H1 (cell line): ENCODE measurements at regions not wholly inside any gene's neighbourhood (a gene's known extent, or its start where the extent isn't known, plus 50 kb on each side); places are given as distances from the start of the nearest gene placed in this dataset.

ENCODE experiments used
- ATF3 ChIP-seq: IDR thresholded peaks from 2 replicates; pipeline ENCODE4 v1.6.1; 2011; ENCODE audit warnings: low read depth, mild to moderate bottlenecking, low read length; ENCODE audit not compliant: insufficient read depth
- CREB1 ChIP-seq: IDR thresholded peaks from 2 replicates; pipeline ENCODE4 v1.6.1; 2012; ENCODE audit warnings: inconsistent platforms
- GTF2F1 ChIP-seq: IDR thresholded peaks from 2 replicates; pipeline ENCODE4 v1.6.1; 2012; ENCODE audit warnings: low read depth, low read length, improper control_type of control experiment, borderline replicate concordance
- HDAC2 ChIP-seq, 2 experiments: fragments of 300-600 bp in 1 of 2; sonication (generic) in 1 of 2; IDR thresholded peaks; 2 replicates each; pipeline ENCODE4 v1.6.1; 2011 to 2012; ENCODE audit warnings: low read depth in 2 of 2, low read length in 2 of 2, mild to moderate bottlenecking in 2 of 2, moderate library complexity in 2 of 2, borderline replicate concordance in 1 of 2, inconsistent platforms in 1 of 2
- KDM1A ChIP-seq: fragments of 200-600, 300-600 bp; sonication (generic); IDR thresholded peaks from 2 replicates; pipeline ENCODE4 v1.7.1; 2016; ENCODE audit warnings: mild to moderate bottlenecking, low read length, borderline replicate concordance
- KDM4A ChIP-seq: IDR thresholded peaks from one replicate; pipeline ENCODE4 v1.7.1; 2012; ENCODE audit warnings: low read depth, mild to moderate bottlenecking, moderate library complexity, low read length, inconsistent platforms; ENCODE audit not compliant: severe bottlenecking
- POLR2A ChIP-seq, 2 experiments: IDR thresholded peaks; 1 replicate in 1 of 2; 2 replicates in 1 of 2; pipeline ENCODE4 v1.6.1; 2011; ENCODE audit warnings: low read depth in 2 of 2, low read length in 2 of 2, mild to moderate bottlenecking in 2 of 2; ENCODE audit errors: control extremely low read depth in 1 of 2
- POU5F1 ChIP-seq: IDR thresholded peaks from 2 replicates; pipeline ENCODE4 v1.6.1; 2011; ENCODE audit warnings: low read depth, mild to moderate bottlenecking, low read length, moderate library complexity
- RNF2 ChIP-seq: fragments of 200-900, 300-1000 bp; sonication (generic); IDR thresholded peaks from 2 replicates; pipeline ENCODE4 v1.7.1; 2016; ENCODE audit warnings: borderline replicate concordance, low read depth, mild to moderate bottlenecking, antibody characterized with exemption, low read length; ENCODE audit not compliant: poor library complexity, severe bottlenecking; ENCODE audit errors: missing control alignments
- TAF1 ChIP-seq: IDR thresholded peaks from 2 replicates; pipeline ENCODE4 v1.6.1; 2011; ENCODE audit warnings: mild to moderate bottlenecking, low read depth, low read length
- TCF12 ChIP-seq: IDR thresholded peaks from 2 replicates; pipeline ENCODE4 v1.6.1; 2011; ENCODE audit warnings: low read depth, mild to moderate bottlenecking, low read length
- TEAD4 ChIP-seq: IDR thresholded peaks from 2 replicates; pipeline ENCODE4 v1.6.1; 2012; ENCODE audit warnings: low read depth, low read length, inconsistent platforms, mixed read lengths

GRCh38 chr6:156175971-156176421, 601.2 kb upstream of the ARID1B start (continued):
- TF ChIP-seq TEAD4 (no peak), KDM4A (no peak), TCF12 (peak; percentile 10; the same call in 1 of the 2 replicates), TAF1 (no peak), GTF2F1 (no peak), RNF2 (no peak), HDAC2 (IDR thresholded peaks at IDR 0.05; ENCODE audit: borderline replicate concordance in 1 of 2, low read depth in 2 of 2, low read length in 2 of 2) (0 out of 4 replicates have a peak, but pooled peaks of 1 of the 2 experiments have one; percentile 63), CREB1 (peak; percentile 78), KDM1A (no peak), POLR2A (IDR thresholded peaks at IDR 0.05; ENCODE audit: control extremely low read depth in 1 of 2, low read depth in 2 of 2, low read length in 2 of 2) (no peak), ATF3 (no peak), POU5F1 (0 out of 2 replicates have a peak, but pooled peaks have one; percentile 16)
